AG09319 (cell line): ENCODE measurements at regions not wholly inside any gene's neighbourhood (a gene's known extent, or its start where the extent isn't known, plus 50 kb on each side); places are given as distances from the start of the nearest gene placed in this dataset.

Experiments used
- DNase-seq: peaks from one replicate; pipeline ENCODE4 v3.0.0-alpha.2; 2010; ENCODE audit warnings: low read depth; ENCODE audit errors: extremely low read depth
- CTCF ChIP-seq: IDR thresholded peaks from 2 replicates; pipeline ENCODE4 v1.5.1; 2011; ENCODE audit warnings: low read depth, mild to moderate bottlenecking, inconsistent platforms, low read length, moderate library complexity

- DNase-seq = no peak
- no peak for TF ChIP-seq CTCF
These were observed 164.2 kb upstream of the CLEC14A start for GRCh38 chr14:38420048-38420447.

- no peak for TF ChIP-seq CTCF
- DNase-seq = no peak
These were observed 163.7 kb upstream of the CLEC14A start for GRCh38 chr14:38419579-38419978.

GRCh38 chr14:38412654-38413053 lies 156.8 kb upstream of the CLEC14A start:
- no peak for TF ChIP-seq CTCF
- no peak for DNase-seq

GRCh38 chr14:38410442-38410841 lies 154.5 kb upstream of the CLEC14A start:
- no peak for DNase-seq
- no peak for TF ChIP-seq CTCF

- no peak for DNase-seq
These were observed 153.3 kb upstream of the CLEC14A start for GRCh38 chr14:38409071-38409705.

GRCh38 chr14:38405851-38406635 lies 150.2 kb upstream of the CLEC14A start:
- no peak for DNase-seq
- no peak for TF ChIP-seq CTCF

More at GRCh38 chr14:38409071-38409705, 153.3 kb upstream of the CLEC14A start:
- TF ChIP-seq CTCF = no peak

GRCh38 chr14:38404616-38405015 lies 148.7 kb upstream of the CLEC14A start:
- TF ChIP-seq CTCF = no peak
- DNase-seq = no peak
